ENCODE measurements at regions not wholly inside any gene's neighbourhood (a gene's known extent, or its start where the extent isn't known, plus 50 kb on each side); places are given as distances from the start of the nearest gene placed in this dataset.

- TF ChIP-seq, protein P1, sequence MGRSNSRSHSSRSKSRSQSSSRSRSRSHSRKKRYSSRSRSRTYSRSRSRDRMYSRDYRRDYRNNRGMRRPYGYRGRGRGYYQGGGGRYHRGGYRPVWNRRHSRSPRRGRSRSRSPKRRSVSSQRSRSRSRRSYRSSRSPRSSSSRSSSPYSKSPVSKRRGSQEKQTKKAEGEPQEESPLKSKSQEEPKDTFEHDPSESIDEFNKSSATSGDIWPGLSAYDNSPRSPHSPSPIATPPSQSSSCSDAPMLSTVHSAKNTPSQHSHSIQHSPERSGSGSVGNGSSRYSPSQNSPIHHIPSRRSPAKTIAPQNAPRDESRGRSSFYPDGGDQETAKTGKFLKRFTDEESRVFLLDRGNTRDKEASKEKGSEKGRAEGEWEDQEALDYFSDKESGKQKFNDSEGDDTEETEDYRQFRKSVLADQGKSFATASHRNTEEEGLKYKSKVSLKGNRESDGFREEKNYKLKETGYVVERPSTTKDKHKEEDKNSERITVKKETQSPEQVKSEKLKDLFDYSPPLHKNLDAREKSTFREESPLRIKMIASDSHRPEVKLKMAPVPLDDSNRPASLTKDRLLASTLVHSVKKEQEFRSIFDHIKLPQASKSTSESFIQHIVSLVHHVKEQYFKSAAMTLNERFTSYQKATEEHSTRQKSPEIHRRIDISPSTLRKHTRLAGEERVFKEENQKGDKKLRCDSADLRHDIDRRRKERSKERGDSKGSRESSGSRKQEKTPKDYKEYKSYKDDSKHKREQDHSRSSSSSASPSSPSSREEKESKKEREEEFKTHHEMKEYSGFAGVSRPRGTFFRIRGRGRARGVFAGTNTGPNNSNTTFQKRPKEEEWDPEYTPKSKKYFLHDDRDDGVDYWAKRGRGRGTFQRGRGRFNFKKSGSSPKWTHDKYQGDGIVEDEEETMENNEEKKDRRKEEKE (IDR thresholded peaks at IDR 0.05): no peak
- TF ChIP-seq RAD21 (IDR thresholded peaks at IDR 0.05; ENCODE audit: insufficient read depth, low read depth, low read length) (0 out of 2 replicates have a peak, but pooled peaks have one; percentile 10), SIX5 (IDR thresholded peaks at IDR 0.05; ENCODE audit: low read depth, low read length, severe bottlenecking) (no peak), CHD2 (IDR thresholded peaks at IDR 0.05; ENCODE audit: borderline replicate concordance, low read depth, low read length) (no peak)
Observed at GRCh38 chr6:98539741-98540140, 294.6 kb upstream of the POU3F2 start (continued).

- in situ Hi-C loops (cut with MboI) (no loop called here), intact Hi-C loops (cut with micrococcal nuclease; ENCODE audit: unreplicated experiment) (no loop called here)
- no peak for DNase-seq (ENCODE audit: low read depth, low spot score)
- POLR2A ChIA-PET: no interaction called here
- no TSS peak for BruUV-seq (replicated peaks)
- no peaks in the 10 kb centered on the region for H3K79me2 ChIP-seq (ENCODE audit: control insufficient read depth, insufficient read depth, low read length)
- WGBS (ENCODE audit: insufficient coverage, insufficient replicate concordance, low lambda C conversion rate, missing lambda C conversion rate): 0% methylated on average over 2 of the region's 2 CpGs
- H3K27ac ChIP-seq (ENCODE audit: control insufficient read depth, insufficient read depth): no peak overlapping the region
- no peak overlapping the region for H3K4me3 ChIP-seq
- no peaks in the 10 kb centered on the region for H3K36me3 ChIP-seq (ENCODE audit: control insufficient read depth in 2 of 2, insufficient read depth in 2 of 2, low read length in 1 of 2)
- H3K9me3 ChIP-seq (replicated peaks; ENCODE audit: control insufficient read depth, insufficient read depth, low read length): no peaks in the 10 kb centered on the region
- no peaks in the 10 kb centered on the region; a peak in 2 of 4 replicates for H3K27me3 ChIP-seq (replicated peaks in 1 of 2; ENCODE audit: control insufficient read depth in 2 of 2, insufficient read depth in 2 of 2, low read length in 1 of 2)
- no peak for ATAC-seq
- H3K4me2 ChIP-seq (ENCODE audit: control insufficient read depth, insufficient read depth): no peak overlapping the region
- H2AFZ ChIP-seq (ENCODE audit: control insufficient read depth, low read depth, low read length): no peak overlapping the region
- H3K9ac ChIP-seq (ENCODE audit: control insufficient read depth, insufficient read depth, low read length): no peak overlapping the region
- H3K4me1 ChIP-seq (ENCODE audit: control insufficient read depth, insufficient read depth, low read length): no peaks in the 10 kb centered on the region
- CTCF ChIA-PET: no interaction called here
- RAD21 ChIA-PET (ENCODE audit: unreplicated experiment): no interaction called here
- SMC1A ChIA-PET (ENCODE audit: uncharacterized antibody, unreplicated experiment): no interaction called here
- no peak for FAIRE-seq
- no peaks in the 10 kb centered on the region for H4K20me1 ChIP-seq (ENCODE audit: control insufficient read depth, insufficient read depth)
- TF ChIP-seq TCF7 (IDR thresholded peaks at IDR 0.05; ENCODE audit: borderline replicate concordance) (no peak), CHD2 (IDR thresholded peaks at IDR 0.05; ENCODE audit: borderline replicate concordance, low read depth, low read length) (no peak), CBX3 (IDR thresholded peaks at IDR 0.05; ENCODE audit: borderline replicate concordance, low read depth) (no peak), BMI1 (IDR thresholded peaks at IDR 0.05; ENCODE audit: borderline replicate concordance) (no peak), RUNX3 (IDR thresholded peaks at IDR 0.05; ENCODE audit: low read length) (no peak), IKZF2 (IDR thresholded peaks at IDR 0.05) (no peak), USF2 (IDR thresholded peaks at IDR 0.05; ENCODE audit: borderline replicate concordance, low read depth, low read length) (no peak), KDM1A (IDR thresholded peaks at IDR 0.05; ENCODE audit: borderline replicate concordance) (no peak), SREBF2 (IDR thresholded peaks at IDR 0.05; ENCODE audit: low read length) (no peak), NFYA (IDR thresholded peaks at IDR 0.05; ENCODE audit: borderline replicate concordance, low read depth, low read length) (no peak), GABPA (IDR thresholded peaks at IDR 0.05; ENCODE audit: low read depth) (no peak), TCF12 (IDR thresholded peaks at IDR 0.05; ENCODE audit: low read depth, low read length) (no peak), FOXM1 (IDR thresholded peaks at IDR 0.05; ENCODE audit: low read depth, low read length) (no peak), WRNIP1 (IDR thresholded peaks at IDR 0.05; ENCODE audit: borderline replicate concordance, low read depth, low read length) (no peak), RB1 (IDR thresholded peaks at IDR 0.05; ENCODE audit: borderline replicate concordance) (no peak)
- TF ChIP-seq, protein P2, sequence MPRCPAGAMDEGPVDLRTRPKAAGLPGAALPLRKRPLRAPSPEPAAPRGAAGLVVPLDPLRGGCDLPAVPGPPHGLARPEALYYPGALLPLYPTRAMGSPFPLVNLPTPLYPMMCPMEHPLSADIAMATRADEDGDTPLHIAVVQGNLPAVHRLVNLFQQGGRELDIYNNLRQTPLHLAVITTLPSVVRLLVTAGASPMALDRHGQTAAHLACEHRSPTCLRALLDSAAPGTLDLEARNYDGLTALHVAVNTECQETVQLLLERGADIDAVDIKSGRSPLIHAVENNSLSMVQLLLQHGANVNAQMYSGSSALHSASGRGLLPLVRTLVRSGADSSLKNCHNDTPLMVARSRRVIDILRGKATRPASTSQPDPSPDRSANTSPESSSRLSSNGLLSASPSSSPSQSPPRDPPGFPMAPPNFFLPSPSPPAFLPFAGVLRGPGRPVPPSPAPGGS (IDR thresholded peaks at IDR 0.05; ENCODE audit: borderline replicate concordance, insufficient read depth, low read depth, low read length, poor library complexity, severe bottlenecking): no peak
Observed at GRCh38 chr6:98546376-98546775, 288.0 kb upstream of the POU3F2 start.

Measured in GM12878 (cell line).